NCI-H2029 treated with DMSO at 0.1 percent for 48 hours (cell line): ENCODE measurements at regions not wholly inside any gene's neighbourhood (a gene's known extent, or its start where the extent isn't known, plus 50 kb on each side); places are given as distances from the start of the nearest gene placed in this dataset.
"Not testable (repeated sequence)": the region's sequence is repeated elsewhere in the genome, so short reads cannot be mapped to it uniquely, and the experiment has no call there.

ENCODE experiments used
- DNase-seq: peaks from one replicate; lab custom pipeline; 2025; lab: John Stamatoyannopoulos, UW

GRCh38 chr10:109650228-109650627, 273.1 kb downstream of the XPNPEP1 start:
- no peak for DNase-seq

DNA sequence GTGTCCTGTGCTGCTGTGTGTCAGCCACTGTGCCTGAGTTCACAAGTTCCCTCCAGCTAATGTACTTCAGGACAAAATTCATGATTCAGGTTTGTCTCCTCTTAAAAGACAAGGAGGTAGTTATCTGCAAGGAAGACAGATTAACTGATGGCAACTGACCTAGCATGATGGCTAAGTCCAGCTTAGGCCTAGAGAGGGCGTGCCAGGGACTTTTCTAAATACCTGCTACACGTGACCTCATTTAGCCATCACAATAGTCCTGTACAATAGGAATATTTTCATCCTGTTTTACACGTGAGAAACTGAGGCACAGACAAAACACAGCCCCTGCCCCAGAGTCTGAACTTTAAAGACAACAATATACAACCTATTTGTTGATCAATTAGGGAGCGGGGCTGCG, 275.7 kb downstream of the XPNPEP1 start:
- no peak for DNase-seq

DNA sequence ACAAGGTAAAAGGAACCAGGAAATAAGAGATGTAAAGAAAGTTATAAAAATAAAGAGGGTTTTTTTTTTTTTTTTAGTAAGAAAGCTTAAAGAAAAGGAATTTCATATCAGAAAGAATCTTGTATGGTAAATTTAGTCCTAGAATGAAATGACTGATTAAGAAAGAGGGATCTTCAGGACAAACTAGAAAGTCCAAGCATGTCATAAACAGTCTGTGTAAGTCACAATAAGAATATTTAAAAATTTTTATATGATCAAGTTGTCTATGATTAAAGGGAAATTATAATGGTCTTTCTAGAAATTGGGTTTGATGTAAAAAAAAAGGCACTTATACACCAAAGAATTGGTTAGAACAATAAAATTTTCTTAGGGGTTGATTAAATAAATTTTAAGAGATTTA, 289.5 kb downstream of the XPNPEP1 start:
- DNase-seq, result no peak

DNA sequence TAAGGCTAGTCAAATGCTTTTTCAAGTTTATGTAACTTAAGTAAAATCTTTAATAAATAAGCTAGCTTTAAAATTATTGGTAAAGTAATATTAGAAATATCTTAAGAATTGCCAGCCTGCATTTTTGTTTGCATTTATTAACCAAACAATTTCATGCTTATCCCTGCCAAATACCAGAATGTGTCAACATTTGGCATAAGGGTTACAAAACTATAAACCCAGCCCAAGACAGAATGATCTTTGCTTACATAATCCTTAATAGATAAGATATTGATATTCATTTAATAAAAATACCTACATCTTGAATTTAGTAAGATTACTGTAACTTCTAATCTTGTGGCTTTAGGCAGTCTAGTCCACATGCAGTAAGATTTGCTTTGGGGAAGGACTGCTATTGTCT, 290.3 kb downstream of the XPNPEP1 start:
- not testable (repeated sequence) for DNase-seq

GRCh38 chr10:109624939-109625338, 298.4 kb downstream of the XPNPEP1 start:
- no peak for DNase-seq

- no peak for DNase-seq
Observed at GRCh38 chr10:109622566-109622965, 300.7 kb downstream of the XPNPEP1 start.

GRCh38 chr10:109620396-109620795, 302.9 kb downstream of the XPNPEP1 start:
- DNase-seq, result no peak

DNA sequence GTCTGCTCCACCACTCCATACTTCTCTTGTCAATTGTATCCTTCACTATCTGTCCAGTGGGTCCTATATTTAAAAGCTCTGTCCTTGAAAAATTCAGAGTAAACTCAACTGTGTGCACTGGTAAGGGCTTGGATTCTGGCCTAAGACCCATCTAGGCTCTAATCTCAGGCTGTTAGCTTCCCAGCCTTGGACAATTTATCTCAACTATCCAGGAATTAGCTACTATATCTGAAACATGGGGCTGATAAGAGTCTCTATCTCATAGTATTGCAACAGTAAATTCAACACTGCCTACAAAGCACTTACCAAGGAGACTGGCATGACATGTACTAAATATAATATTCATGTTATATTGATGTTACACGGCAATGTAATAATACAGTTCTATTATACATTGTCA, 303.4 kb downstream of the XPNPEP1 start:
- DNase-seq, result no peak

DNA sequence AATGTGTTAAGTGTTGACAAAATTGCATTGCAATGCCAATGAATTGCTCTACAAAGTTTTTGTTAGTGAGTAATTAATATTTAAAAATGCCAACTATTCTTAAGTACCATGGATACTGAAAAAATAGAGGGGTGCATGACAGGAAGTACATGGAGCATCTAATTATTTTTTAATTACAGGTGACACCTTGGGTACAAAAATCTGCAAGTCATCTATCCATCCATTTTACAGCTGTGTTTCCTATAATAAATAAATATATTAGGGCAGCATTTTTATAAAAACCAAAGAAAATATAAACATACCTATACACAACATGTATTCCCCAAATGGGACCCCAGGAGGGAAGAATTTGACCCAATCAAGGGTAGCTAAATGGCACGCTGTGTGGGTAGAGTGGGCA, 304.6 kb downstream of the XPNPEP1 start:
- no peak for DNase-seq

DNA sequence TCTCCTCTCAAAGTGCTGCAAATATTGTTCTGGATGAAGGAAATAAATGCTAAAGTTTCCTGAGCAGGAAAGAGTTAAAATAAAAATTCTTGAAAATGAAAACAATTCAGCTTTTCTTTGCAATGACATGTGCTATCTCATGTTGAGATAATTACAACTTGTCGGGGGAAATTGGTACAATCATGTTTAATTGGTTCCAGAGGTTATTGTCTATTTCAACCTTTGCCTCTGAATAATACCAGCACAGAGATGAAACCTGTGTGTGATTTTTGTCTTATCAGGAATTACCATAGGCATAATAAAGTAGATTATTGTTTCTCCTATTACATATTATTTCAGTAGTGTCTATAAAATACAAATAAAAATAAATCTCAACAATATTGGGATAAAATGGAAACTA, 305.0 kb downstream of the XPNPEP1 start:
- DNase-seq, result no peak

GRCh38 chr10:109616359-109616980, 306.8 kb downstream of the XPNPEP1 start:
- no peak for DNase-seq

- DNase-seq, result not testable (repeated sequence)
Observed at GRCh38 chr10:109595356-109595755, 328.0 kb downstream of the XPNPEP1 start.

GRCh38 chr10:109593682-109594081, 329.6 kb downstream of the XPNPEP1 start:
- DNase-seq, result no peak

- no peak for DNase-seq
Observed at GRCh38 chr10:109592391-109592790, 330.9 kb downstream of the XPNPEP1 start.

DNA sequence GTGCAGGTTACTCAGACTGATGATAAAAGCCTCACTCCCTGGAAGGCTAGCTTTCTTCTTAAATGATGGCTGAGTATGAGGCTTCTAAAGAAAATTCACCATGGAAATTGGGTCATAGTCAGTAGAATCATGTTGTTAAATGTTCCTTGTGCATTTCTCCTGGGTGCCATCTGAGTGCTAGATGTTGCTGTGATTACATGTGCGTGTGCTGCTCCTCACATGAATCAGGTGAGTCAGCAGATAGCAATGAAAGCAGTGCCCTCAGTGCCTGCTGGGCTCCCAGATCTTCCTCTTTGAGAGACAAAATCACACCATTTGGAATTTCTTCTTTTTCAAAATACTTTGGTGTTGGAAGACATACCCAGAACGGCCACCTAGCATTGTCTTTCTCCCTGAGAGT, 331.7 kb downstream of the XPNPEP1 start:
- no peak for DNase-seq

DNA sequence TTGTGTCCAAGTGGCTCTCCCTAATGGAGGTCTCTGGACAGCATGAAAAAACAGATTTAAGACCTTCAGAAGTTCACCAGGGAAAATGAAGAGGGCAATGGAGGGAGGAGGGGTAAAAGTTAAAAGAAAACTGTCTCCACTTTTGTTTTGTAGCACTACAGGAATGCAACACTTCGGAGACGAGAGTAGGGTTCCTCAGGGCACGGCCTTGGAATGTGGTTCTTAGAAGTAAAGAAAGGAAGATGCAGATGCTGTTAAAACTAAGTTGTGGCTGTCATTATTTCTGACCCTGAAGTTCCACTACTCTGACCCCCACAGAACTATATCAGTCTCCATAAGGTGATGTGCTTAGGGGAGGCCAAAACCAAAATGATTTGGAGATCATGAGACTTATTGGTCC, 335.1 kb downstream of the XPNPEP1 start:
- no peak for DNase-seq

GRCh38 chr10:109587366-109587765, 335.9 kb downstream of the XPNPEP1 start:
- peak; percentile 3 for DNase-seq

DNA sequence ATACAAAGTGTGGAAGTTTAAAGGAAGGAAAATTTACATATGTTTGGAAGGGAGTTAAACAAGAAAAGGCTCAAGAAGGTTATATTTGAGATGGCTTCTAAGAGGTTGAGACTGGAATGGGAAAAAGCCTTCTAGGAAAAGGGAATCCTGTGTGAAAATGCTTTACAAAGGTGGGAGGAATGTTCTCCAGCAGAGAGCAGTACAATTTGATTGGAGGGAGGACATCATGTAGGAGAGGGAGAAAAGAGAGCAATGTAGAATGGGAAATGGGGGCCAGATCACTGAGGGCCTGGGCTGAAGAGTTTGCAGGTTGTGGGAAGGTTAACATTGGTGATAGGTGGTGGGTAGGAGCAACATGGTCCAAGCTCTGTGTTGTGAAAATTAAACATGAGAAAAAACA, 366.9 kb downstream of the XPNPEP1 start:
- no peak for DNase-seq

- DNase-seq, result not testable (repeated sequence)
Observed at GRCh38 chr10:109542050-109542603, 381.2 kb downstream of the XPNPEP1 start.

- no peak for DNase-seq
Observed at GRCh38 chr10:109534193-109534592, 389.1 kb downstream of the XPNPEP1 start.

- DNase-seq, result no peak
Observed at GRCh38 chr10:109529258-109529657, 394.1 kb downstream of the XPNPEP1 start.

GRCh38 chr10:109517748-109518147, 405.6 kb downstream of the XPNPEP1 start:
- DNase-seq, result no peak

- DNase-seq, result no peak
Observed at GRCh38 chr10:109504401-109504800, 418.9 kb downstream of the XPNPEP1 start.

- no peak for DNase-seq
Observed at GRCh38 chr10:109487691-109488090, 435.6 kb downstream of the XPNPEP1 start.
